Hypothalamus (tissue), 51 donors: ENCODE measurements at regions not wholly inside any gene's neighbourhood (a gene's known extent, or its start where the extent isn't known, plus 50 kb on each side); places are given as distances from the start of the nearest gene placed in this dataset.

Experiments
- DNase-seq, 51 donors: peaks; one replicate each; lab custom pipeline; 2025; lab: John Stamatoyannopoulos, UW

DNA sequence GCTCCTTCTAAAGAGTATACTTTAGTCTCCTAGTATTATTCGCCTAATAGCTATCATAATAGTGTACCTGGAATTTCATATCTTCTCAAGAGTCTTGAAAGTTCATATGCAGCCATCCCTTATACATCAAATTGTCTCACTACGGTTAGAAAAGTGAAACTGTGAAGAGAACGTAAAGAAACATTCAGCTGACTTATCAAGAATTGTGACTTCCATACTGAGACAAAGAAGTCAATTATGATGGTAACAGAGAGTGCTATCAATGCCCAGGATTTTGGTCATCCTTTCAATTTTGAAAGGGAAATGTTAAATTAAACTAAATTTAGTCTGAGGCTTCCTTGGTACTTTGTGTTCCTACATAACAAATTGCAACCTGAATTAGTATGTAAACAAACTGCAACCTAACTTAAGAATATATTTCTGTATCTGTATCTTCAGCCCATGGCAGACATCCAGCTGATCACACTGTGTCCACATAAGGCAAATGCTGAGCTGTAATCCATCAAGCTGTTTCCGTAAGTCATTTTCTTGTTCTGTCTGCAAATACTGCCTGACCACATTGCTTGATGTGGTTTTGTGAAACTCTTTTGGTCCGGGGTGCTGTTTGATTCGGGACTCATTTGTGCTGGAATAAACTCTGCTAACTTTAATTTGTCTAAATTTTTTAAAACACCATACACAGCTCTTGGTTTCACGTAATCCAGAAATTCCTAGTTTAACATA lies 469.6 kb downstream of the SI start:
- no peak for DNase-seq

DNA sequence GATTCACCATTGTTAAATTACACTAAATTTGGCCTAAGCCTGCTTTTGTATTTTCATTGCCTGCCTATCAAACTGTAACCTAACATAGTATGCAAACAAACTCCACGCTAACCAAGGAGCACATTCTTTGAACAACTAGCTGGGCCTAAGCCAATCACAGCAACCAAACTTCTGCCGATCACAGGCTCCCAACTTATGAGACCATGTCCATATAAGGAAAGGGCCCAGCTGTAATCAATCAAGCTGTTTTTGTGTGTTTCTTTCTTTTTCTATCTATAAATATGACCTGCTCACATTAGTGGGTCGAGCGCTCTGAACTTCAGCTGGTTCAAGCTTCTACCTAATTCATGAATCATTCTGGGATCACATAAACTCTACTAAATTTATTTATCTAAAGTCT lies 473.6 kb downstream of the SI start:
- no peak for DNase-seq

DNA sequence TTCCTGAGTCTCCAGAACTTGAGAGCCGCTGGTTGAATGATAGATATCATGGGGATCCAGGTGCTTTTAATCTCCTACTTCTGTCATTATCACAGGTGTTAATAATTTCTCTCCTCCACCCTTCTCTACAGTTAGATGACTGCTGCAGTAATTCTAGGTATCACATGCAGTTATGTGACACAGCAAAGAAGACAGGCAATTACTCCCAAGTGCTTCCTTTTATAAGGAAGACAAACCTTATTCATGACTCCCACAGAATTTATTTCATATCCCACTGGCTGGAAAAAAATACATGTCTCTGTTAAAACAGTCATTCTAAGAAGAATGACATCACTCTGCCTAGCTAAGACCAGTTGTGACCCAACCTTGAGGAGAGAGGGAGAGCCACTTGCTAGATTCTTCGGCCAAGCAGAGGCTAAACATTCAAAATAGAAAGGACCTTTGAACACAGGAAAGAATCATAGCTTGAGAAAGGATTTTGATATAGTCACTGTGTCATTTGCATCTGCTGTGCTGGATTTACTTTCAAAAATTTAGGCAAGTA lies 500.6 kb downstream of the SI start:
- DNase-seq: peak in 1 of 51 donors; percentile 0

DNA sequence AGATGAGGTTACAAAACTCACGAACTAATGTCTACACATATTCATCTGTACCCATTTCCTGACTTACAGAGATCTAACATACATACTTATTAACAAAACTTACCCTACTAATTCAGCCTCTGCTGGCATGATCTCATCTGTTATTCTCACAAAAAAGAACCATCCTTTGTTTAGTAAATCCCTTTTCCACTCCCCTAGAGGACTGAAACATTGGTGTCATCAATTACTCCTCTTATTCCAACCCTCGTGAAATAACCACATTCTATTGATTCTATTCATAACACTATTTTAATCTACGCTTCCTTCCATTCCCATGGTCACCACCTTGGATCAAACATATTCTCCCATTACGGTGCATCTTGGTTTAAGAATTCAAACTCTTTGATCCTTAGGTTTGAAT lies 505.9 kb downstream of the SI start:
- no peak for DNase-seq

DNA sequence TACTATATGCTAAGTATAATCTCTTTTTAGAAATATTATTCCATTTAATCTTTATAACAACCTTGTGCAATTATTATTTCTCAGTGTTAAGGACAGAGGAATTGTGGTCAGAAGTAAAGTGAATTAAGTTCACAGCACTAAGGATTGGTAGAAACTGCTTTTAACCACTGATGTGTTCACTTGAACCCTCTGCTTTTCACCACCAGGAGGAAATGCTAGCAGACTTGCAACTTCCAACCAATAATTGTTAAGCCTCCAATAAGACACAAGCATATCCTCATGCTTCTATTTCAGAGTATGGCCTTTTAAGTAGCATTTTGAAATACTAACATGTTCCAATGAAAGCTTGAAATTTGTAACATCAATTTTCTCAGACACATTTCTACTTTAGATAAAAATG lies 527.4 kb downstream of the SI start:
- no peak for DNase-seq

DNA sequence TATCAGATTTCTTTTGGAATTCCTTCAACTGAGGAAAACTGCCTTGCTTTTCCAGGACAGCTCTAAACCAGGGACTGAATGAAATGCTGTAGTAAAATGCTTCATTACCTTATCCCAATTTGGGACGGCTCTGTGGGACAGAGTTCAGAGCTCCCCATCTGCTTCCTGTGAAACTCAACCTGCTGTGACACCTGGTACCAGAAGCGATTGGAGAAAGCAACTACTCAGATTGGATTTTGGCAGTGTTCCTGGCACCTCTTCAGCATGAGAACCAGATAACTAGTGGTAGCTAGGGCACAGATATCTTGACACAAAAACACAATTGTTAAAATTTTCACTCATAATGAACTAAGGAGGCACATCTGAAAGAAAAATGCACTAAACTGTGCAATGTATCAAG lies 539.1 kb downstream of the SI start:
- DNase-seq: no peak

DNA sequence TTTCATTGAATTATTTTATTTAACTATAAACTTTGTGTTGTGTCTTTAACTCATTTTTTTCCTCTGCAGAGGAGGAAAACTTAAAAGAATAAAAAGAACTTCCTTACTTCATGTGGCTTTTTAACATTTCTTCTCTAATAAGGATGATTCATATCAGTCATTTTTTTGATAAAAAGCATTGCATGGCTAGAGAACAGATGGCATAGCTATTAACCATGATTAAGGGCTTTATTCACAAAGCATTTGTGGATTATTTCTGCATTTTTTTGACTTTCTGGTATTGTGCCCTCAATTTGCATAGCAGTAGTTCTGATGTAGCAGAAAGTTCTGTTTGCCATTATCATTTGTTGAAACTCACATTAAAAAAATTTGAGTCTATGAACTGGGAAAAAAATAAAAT lies 540.8 kb downstream of the SI start:
- DNase-seq: no peak

DNA sequence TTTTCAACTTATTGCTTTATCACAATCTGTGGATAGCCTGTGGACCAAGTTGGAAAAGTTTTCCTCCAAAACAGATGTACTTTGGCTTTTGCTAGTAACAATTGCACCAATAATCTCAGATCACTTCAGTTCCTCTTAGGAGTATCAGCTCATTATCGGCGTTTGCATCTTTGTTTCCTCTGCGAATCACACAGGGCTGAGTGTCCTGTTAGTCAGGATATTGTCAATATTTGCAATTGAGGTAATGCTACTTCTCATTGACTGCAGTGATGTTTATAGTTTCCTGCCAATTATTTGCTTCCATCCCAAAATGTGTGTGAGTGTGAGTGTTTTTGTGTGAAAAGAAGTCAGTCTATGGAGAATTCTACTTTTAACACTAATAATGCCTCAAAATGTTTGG lies 545.0 kb downstream of the SI start:
- DNase-seq: no peak

DNA sequence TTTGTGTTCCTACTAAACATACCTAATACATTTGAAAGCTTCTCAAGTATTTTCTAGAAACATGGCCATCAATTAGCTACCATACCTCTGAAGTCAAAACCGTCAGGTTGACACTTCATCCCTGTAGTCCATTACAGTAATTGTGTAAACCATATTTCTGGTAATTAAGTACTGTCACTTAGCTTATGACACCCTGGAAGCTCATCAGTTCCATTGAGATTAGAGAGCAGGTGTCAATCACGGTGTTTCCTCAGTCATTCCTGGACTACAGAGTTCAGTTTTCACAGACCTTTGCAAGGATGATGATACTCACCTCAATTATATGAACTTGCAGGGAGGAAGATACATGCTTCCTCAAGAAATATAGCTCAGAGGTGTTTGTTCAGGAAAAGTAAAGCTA lies 552.0 kb downstream of the SI start:
- no peak for DNase-seq

DNA sequence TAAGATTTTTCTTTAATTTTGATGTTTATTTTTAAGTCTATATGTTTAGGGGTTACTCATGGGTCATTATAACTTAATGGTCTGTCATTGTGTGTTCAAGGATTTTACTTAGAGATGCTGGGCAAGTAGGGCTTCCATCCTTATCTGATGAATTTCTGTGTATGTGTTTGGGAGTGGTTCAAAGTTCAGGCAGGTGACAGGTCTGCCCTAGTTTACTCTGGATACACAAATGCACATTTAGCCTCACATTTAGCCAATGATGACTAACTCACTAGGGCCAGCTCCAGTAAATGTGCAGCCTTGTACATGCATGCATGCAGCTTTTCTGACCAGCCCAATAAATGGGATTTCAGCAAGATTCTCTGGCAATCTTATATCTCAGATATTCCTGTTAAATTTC lies 554.1 kb downstream of the SI start:
- no peak for DNase-seq

DNA sequence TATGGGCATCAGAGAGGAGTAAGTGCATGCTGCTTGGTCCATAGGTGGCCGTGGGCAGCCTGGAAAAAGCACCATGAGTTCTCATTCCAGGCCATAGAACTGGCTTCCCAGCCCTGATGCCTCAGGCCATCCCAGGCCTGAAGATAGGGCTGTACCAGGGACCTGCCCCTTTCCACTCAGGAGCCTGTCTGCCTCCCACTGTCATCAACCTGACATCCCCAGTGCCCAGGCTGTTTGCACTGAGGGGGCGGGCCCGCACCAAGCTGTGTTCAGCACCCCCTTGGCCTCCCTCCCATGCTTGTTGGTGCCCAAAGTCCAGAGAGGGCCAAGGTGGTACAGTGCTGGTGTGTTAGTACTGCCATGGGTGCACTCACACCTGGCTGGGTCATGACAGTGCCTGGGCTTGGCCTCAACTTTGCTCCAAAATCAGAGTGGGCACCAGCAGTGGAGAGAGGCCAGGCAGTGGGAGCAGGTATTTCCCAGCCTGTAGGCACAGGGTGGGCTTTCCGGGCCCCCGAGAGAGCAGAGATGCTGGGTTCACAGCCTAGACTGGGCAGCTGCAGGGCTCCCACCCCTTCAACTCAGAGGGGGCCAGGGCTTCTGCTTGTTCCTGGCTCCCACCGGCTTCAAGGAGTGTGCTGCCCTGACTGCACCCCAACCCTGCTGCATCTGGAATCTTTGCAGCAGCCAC lies 556.1 kb downstream of the SI start:
- DNase-seq: no peak

DNA sequence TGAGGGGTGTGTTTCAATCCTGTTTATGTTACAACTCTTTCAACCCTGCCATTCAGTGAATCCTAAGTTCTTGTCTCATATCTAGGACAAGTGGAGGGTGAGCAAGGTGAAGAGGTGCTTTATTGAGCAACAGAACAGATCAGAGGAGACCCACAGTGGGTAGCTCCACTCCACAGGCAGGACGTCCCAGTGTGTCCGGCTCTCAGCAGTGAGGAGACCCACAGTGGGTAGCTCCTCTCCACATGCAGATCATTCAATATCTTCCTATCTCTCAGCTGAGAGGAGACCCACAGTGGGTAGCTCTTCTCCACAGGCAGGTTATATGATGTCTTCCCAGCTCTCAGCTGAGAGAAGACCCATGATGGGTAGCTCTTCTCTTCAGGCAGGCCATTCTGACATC lies 556.7 kb downstream of the SI start:
- no peak for DNase-seq

DNA sequence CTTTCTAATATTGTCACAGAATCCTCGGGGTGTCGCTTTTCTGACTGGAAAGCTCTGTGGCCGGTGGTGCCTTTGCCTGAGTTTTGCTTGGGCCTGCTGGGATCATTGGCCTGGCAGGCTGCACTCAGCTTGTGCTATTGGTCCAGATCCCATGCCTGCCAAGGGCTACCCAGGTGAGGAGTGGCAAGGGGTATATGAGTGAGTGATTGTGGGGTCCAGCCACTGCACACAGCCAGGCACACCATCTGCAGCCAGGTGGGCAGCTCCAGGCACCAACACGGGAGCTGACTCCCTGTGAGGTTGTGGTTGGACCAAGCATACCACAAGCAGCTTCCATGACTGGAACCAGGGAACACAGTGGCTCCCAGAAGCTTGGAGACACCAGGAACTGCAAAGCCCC lies 557.2 kb downstream of the SI start:
- no peak for DNase-seq

DNA sequence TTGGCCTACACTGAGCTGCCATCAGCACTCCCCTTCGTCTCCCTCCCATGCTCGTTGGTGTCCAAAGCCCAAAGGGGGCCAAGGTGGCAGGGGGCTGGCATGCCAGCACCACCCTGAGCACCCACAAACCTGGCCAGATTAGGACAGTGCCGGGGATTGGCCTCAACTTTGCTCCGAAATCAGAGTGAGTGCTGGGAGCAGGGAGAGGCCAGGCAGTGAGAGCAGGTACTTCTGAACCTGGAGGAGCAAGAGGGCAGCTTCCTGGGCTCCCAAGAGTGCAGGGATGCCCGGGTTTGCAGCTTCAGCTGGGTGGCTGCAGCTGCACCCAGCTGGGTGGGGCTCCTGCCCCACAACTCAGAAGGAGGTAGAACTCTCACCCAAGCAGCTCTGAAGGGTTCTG lies 563.0 kb downstream of the SI start:
- DNase-seq: no peak

DNA sequence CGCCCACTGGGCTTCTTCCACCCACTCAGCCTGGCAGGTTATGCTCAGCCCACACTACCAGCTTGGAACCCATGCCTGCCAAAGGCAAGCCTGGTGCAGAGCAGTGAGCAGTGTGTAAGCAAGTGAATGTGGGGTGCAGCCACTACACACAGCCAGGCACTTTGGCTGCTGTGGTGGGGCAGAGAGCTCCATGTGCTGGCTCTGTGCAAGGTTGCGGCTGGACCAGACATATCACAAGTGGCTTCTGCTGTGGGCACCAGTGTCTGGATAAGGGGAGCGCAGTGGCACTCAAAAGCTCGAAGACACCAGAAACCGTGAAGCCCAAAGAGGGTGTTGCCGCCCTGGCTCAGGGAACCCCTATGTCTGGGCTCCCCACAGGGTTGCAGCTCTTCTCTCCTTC lies 563.7 kb downstream of the SI start:
- DNase-seq: no peak

DNA sequence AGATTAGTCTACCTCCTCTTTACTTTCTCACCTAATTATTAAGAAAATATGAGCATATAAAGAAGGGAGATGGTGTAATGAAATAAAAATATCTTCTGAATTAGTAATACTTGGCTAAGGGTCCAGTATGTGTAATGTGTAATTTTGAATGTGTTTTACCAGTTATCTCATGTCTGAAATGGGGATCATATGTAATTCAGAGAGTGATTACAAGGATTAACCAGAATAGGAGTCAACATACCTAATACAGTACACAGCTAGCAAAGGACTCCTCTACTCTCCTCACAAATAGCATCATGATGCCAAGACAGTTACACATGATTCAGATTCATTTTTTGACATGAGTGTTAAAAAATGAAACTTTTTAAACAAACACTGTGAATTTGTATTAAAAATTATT lies 570.4 kb downstream of the SI start:
- DNase-seq: no peak

DNA sequence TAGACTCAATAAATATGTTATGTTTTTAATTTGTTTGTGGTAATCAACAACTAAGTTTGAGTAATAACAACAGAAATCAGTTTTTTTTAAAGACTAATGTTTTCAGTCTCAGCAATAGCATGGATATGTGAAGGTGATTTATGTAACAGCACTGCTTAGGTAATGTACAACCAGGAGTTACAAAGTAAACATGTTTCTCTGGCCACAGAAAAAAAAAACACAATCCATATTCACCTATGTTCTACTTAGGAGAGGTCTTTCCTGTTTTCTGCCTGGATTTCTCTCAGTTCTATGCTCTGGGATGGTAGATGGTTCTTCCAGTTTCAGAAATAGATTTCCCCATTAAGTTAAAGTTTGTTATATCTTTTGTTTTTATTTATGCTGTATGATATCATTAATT lies 579.4 kb downstream of the SI start:
- DNase-seq: no peak

DNA sequence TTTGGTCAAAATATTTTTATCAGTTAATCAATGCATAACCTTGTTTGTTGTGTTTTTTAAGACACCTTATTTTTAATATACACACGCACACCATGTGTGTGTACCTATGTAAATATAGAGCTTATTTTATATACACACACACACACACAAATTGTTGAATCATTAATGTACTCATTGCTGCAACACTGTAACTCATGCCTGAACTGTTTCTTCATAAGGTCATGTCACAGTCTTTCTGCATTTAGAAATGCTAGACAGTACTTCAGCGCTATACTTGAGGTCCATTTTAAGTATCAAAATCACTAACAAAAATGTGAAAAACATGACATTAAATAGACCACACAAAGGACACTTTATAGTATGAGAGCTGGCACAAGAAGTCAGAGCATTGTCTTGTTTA lies 589.4 kb downstream of the SI start:
- DNase-seq: no peak

DNA sequence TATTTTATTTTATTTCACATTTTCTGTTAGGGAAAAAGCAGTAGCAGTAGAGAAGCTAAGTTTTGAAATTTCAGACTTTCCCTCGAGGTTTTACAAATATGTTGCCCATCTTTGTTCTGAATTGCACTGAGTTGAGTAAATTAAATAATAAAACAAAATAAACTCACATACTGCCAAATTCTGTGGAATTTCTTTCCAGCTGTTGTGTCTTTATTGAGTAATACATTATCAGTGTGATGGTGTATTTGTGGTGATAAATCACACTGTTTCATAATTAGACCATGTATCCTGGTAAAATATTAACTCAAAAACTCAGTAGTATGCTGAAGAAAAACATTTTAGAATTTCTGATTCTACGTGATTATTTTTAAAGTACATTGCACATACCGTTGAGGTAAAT lies 592.1 kb downstream of the SI start:
- DNase-seq: no peak

DNA sequence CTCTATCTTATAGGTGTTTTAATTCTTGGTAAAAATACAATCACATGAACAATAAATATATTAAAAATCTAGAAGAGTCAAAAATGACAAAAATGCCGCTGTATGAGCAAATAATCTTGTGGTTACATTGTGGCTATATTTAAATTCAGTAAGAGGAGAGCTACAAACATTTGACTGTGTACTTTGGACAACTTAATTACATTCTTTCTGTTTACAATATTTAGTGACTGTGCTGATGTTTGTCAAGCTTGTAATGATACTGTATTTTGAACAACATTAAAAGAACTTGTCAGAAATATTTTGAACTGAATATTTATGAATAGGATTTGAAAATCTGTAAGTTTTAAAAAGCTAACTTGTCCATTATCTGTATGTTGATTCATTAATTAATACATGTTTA lies 598.3 kb downstream of the SI start:
- DNase-seq: no peak

DNA sequence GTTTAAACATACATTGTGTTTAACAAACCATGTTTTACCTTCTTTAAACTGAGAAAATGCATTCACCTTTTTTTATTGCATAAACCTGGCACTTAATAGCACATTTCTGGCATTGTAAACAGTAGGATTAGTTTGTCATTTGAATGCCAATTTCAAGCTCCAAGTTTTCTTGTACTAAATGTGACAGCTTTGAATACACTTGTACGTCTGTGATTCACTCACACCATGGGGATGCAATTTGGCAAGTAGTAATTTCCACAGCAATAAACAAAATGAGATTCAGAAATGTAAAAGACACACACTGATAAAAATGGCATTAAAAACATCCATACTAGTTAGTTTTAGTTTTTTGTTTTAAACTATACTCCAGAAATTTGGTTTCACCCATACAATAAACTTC lies 598.9 kb downstream of the SI start:
- no peak for DNase-seq

DNA sequence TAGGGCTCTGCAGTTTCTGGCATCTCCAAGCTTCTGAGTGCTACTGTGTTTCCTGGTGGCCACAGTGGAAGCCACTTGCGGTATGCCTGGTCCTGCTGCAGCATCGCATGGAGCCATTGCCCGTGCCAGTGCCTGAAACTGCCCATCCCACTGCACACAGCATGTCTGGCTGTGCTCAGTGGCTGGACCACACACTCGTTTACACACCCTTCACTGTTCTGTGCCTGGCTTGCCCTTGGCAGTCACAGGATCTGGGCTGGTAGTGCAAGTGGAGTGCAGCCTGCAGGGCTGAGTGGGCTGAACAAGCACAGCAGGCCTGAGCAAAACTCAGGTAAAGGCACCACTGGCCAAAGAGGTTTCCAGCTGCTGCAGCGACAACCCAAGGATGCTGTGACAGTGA lies 600.0 kb downstream of the SI start:
- no peak for DNase-seq

DNA sequence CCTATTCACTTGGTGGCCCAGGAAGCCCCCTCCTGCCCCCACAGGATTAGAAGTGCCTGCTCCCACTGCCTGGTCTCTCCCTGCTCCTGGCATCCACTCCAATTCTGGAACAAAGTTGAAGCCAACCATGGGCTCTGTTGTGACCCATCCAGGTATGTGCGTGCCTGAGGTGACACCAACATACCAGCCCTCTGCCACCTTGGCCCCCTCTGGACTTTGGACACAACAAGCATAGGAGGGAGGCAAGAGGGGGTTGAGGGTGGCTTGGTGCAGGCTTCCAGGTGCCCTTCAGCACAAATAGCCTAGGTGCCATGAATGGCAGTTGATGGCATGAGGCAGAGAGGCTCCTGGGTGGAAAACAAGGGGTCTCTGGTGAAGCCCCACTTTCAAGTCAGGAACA lies 600.9 kb downstream of the SI start:
- no peak for DNase-seq
